CD4-positive, alpha-beta T cell treated with Interleukin-12 subunit alpha and Interleukin-12 subunit beta, for 1 hour (primary cell): ENCODE measurements at regions not wholly inside any gene's neighbourhood (a gene's known extent, or its start where the extent isn't known, plus 50 kb on each side); places are given as distances from the start of the nearest gene placed in this dataset.
A peak's percentile ranks its signal among the peaks of the same experiment; 100 is the strongest.

Source experiments
- DNase-seq: peaks from one replicate; pipeline ENCODE4 v3.0.0-alpha.2; 2020

DNA sequence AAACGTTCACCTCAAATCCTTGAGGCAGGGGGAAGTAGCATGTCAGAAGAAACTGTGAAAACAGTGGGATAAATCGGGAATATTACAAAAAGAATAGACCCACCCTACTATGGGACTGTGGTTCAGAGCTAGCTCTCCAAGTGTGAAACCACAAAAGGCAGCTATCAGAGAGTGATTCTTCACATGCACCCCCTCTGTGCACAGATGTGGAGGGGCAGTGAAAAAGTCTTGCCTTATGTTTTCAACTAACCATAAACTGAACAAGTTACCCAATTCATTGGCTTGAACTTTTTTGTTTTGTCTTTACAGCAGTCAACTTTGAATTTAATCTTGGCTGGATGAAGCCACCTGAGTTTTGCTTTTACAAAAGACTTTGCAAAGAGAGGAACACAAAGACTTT lies 98.8 kb upstream of the NR4A3 start:
- DNase-seq: peak; percentile 15

DNA sequence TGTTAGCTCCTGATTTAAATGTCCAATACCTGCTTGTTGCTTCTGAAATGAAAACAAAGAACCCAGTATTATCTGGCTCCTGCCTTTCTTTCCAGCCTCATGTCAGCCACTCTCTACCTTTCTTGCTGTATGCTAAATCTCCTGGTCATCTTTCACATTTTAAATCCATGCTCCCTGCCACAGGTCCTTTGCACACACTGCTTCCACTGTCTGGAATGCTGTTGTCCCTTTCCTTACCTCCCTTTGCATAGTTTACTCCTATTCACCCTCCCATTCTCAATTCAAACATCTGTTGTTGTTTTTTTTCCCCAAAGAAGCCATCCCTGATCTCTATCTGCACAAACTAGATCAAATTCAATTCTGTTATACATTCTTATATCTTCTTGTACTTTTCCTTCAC lies 97.0 kb upstream of the NR4A3 start:
- no peak for DNase-seq

DNA sequence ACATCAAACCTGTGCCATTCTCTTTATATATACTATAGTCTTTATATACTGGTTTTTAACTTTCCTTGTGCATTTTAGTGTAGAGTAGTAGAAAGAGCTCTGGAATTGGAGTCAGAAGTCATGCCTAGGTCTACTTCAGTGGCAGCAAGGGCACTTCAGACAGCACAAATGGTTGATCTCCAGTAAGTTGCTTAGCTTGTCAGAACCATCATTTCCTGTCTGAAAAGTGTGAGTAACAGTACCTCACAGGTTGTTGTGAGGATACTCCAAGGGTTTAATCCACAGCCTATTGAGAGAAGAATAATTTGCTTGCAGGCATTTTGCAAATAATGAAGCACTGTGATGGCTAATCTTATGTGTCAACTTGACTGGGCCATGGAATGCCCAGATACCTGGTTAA lies 95.8 kb upstream of the NR4A3 start:
- DNase-seq: no peak

DNA sequence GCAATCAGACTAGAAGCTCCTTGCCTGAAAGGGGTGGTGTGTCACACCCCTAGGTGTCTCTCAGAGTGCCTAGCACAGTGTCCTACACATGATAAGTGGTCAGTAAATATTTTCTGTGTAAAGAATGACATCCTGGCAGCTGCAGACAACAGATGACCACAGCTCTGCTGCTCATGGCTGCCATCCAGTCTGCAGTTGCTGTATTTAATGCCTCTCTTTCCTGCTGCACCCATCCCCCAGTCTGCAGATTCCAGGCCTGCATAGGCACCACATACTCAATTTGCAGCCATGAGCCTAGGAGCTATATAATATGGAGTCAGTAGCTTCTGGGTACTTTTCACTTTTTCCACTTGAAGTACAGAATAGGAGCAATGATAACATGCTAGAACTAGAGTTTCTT lies 94.9 kb upstream of the NR4A3 start:
- DNase-seq: no peak

DNA sequence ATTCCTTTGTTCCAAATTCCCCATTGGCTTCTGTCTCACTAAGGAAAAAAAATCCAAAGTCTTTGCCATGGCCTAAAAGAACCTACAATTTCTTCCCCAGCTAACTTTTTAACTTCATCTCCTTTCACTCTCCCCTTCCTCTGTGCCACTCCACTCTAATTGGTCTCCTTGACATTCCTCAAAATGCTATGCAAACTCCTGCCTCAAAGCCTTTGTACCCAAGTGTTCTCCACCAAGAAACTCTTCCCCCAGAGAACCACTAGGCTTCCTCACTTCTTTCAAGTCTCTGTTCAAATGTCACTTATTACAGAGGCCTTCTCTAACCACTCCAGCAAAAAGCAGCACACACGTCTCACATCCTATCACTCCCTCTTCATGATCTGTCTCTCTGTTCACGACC lies 91.6 kb upstream of the NR4A3 start:
- no peak for DNase-seq

DNA sequence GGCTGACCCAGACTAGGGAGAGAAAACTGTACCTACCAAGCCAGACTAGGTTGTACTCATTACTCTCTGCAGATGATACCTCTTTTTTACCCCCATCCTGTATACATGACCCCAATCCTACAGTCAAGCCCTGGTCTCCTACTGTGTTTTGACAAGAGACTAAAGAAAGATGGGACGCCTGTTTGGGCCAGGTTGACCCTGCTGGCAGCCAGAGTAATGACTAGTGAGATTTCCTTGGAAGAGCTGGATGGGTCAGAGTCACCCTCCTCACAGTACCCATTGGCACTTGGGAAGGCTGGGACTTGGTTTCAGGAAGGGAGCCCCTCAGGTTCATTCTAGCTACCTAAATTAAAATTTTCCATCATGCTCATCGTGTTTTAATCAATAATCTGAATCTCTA lies 89.7 kb upstream of the NR4A3 start:
- no peak for DNase-seq

DNA sequence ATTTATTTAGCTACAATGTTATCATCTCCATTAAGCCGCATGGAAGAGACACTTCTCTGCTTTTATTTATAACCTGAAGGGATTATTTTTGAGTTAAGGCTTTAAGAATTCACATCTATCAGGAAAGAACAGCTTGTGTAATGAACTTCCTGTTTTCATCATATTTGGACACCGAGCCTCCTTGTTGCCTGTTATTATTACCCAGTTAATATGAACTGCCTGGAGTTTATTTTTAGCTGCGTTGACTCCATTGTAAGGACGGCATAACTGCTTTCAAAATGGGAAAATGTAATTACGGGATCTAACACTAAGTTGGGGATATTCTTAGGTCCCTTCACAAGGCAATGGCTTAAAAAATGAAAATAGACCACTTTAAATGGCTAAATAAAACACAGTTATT lies 89.0 kb upstream of the NR4A3 start:
- no peak for DNase-seq

DNA sequence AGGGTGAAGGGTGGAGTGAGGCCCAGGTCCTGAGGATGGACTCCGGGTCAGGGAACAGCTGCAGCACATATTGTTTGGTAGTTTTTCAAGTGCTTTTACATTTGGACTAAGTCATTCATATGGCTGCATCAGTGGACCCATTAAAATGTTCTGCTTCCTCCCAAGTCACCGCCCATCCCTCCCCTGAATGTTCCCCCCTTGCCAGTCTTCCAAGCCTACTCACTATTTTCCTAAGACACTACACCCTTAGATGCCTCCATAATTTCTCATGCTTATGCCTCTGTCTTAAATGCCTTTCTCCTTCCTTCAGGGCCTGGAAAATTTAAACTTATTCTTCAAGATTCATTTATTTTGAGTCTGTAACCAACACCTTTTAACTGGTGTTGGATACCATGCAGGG lies 86.6 kb upstream of the NR4A3 start:
- no peak for DNase-seq

DNA sequence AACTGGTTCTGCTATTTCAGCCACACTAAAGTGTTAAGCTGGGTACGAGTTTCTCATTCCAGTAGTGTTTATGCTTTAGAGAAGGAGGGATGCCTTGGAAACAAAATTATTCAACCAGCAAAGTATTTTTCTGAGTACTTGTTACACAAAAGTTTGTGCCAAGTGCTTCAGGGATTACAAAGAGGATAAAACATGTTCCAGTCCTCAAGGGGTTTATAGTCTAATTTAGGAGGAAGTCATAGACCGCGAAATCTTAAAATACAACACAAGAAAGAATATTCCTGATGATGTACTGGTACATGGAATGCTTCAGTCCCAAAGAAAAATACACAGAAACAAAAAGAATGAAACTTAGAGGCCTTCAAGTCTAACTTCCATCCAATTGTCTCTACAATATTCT lies 85.4 kb upstream of the NR4A3 start:
- DNase-seq: no peak

DNA sequence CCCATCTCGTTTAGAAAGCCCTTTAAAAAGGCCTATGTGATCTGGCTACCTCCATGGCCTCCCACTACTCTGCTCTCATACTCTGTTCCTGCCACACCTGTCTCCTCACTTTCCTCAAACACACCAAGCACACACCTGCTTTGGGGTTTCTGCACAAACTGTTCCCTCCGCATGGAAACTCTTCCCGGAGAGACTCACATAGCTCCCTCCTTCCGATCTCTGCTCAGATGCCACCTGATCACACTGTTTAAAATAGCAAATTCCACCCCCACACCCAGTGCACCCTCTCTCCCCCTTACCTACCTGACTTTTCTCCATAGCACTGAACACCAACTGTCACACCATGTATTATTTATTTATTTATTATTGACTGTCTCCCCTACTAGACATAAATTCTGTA lies 84.0 kb upstream of the NR4A3 start:
- no peak for DNase-seq

DNA sequence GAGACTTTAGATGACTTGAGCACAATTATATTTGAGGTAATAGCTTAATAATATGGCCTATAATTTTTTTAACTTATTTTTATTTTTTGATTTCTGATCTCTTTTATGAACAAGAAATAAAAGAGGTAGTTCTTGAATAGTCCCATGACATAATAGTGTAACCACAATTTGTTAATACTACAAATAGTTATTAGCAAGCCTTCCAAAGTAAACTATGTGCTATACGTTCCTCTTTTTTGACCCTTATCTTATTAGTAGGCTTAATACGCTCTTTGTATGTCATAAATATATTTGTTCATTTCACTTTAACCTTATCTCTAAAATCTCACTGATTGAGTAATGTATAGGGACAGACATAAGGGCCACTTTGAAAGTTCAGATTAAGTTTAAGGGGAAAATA lies 78.7 kb upstream of the NR4A3 start:
- no peak for DNase-seq

DNA sequence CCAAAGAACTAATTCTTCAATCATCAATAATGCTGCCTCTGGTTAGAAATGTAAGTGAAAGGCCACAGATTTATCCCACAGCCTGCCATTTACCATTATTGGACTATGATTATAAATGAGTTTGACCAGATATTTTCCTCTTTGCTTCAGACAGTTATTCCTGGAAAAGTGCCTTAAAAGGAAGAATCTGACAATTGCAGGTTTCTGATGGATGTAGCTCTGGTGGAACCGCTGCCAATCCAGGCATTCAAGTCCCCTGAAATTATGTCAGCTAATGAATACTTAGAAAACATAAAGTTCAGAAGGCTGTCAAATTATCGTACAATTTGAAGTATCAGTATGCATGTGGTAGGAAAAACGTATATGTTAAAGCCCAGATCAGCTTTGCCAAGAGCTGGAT lies 78.2 kb upstream of the NR4A3 start:
- DNase-seq: no peak

DNA sequence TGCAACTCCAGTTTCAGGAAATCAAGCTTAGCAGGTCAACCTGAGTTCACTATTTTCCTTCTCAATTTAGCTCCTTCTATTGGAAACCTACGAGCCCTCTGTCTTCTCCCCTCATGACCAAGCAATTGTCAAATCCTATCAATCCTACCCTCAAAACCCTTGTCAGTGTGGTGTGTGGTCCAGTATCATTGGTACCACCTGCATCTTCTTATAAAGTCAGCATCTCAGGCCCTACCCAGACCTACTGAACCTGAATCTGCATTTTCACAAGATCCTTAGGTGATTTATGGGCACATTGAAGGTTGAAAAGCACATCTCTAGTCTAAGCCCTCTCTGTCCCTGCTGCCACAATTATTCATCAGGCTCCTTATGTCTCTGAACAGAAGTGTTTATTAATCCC lies 77.6 kb upstream of the NR4A3 start:
- DNase-seq: no peak

DNA sequence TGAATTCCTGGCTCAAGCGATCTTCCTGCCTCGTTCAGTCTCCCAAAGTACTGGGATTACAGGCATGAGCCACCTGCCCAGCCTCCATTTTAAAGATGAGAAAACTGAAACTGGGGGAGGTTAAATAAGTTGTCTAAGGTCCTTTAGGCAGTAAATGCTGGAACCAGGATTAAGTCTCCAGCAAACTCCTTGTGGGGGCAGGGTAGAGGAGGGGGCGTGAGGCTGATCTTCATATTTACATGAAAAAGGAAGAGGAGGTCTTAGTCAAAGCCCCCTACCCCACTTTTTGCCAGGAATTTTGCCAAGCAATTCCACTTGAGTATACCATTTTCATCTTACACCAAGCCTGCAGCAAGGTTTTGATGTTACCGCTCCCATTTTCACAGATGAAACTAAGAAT lies 76.6 kb upstream of the NR4A3 start:
- DNase-seq: no peak

DNA sequence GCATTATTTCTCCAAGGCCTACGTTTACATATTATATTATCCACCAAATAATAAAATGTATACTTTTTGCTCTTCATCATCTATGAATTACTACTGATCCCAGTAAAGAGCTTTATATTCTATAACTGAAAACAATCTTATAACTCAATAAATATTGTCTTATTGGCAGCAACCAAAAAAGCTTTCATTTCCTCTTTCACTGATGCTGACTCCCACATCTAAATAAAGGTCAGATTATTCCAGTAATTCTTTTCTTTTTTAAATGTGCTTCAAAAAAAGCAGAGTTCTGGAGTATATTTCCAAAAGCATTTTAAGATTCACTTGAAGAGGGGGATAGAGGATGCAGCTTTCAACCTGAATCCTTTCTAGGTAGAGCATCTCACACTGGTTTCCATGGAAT lies 75.3 kb upstream of the NR4A3 start:
- DNase-seq: no peak

DNA sequence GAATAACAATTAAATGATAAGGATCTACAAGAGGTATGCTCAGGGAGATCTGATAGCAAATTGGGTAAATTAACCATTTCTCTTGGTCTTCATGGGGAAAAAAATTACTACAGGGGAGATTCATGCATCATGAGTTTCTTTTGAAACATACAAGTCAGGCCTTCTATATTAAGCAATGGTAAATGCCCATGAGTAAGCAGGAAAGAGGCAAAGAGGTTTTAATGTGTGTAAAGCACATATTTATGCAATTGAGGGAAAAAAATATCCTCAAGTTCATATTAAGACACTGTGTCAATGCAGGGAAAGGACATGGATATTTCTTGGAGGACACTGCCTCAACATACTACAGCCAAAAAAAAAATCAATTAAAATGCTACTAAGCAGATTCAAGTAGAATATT lies 73.4 kb upstream of the NR4A3 start:
- no peak for DNase-seq

DNA sequence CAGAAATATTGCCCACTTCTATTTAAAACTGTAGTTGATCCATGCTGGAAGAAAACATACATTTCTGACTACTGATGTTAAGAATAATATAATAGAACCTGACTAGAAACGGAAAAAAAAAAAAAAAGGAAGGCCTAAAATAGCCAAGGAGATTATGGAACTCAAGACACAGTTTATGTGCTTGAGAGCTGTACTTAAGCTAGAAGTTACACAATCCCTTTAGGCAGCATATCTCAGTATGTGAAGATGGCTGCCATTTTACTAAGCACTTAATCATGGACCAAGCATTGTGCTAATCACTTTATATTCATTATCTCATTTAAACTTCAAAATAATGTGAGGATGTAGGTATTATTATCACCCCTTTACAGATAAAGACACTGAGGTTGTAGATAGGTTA lies 73.0 kb upstream of the NR4A3 start:
- DNase-seq: no peak

DNA sequence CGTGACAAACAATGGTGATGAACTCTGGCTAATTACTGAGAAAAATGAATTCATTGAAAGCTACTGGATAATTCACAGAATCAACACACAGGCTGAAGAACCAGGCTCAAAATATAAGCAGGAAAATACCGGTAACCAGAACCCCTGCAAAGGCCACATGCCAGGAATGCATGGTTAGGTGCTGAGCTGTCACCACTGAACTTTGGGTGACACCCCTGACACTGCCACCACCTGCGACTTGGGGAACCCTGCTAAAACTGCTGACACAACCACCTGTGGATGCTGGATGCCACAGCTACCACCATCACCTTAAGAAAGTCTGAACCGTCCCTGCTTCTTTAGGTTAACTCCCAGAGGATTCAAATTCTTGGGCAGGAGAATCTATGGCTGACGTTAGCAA lies 72.0 kb upstream of the NR4A3 start:
- DNase-seq: no peak

DNA sequence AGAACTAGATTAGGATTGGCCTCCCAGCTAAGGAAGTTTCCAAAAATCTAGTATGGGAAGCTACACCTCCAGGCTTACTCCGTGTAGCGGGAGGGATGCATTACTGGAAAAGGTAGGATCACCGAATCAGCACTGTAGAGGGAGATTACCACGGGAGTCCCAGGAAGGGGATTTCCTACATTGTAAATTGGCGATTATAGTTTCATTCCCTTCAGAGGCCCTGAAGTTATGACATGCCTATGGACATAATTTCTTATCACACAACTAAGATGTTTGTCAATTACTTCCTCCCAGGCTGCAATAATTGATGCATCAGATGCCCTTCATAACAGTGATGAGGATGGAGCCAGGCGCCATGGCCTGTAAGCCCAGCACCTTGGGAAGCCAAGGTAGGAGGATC lies 71.2 kb upstream of the NR4A3 start:
- DNase-seq: no peak

DNA sequence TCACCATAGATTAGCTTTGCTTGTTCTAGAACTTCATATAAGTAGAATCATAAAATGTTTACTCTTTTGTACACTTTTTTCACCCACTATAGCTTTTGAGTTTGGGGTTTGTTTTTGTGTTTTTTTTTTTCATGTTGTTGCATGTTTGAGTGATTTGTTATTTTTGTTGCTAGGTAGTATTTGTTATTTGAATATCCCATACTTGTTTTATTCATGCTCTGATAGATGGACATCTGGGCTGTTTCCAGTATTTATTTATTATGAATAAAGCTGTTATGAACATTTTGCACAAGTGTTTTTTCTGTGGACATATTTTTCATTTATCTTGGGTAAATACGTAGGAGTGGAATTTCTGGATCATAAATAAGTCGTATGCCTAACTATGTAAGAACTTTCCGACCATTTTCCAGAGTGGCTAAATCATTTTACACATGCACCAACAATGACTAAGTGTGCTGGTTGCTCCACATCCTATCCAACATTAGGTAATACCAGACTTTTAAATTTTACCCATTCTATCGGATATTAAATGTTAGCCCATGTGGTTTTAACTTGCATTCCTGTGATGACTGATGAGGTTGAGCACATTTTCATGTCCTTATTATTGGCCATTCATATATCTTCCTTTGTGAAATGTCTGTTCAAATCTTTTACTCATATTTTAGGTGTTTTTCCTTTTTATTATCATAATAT lies 69.1 kb upstream of the NR4A3 start:
- DNase-seq: no peak

DNA sequence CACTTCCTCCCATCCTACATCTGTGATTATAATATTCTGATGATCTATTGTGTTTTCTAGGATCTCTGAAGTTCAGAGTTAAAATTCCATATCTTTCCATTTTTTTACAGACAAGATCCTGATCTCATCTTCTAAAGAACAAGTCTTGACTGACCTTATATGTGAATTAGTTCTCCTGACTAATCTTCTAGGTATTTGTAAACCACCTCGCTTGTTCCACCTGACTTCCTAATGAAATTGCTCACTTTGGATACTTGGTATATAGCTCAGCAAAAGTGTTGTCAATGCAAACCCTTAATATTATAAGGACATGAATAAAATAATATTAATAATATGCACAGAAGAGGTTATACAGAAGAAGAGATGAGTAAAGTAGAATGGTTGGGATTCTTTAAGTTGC lies 68.2 kb upstream of the NR4A3 start:
- no peak for DNase-seq

DNA sequence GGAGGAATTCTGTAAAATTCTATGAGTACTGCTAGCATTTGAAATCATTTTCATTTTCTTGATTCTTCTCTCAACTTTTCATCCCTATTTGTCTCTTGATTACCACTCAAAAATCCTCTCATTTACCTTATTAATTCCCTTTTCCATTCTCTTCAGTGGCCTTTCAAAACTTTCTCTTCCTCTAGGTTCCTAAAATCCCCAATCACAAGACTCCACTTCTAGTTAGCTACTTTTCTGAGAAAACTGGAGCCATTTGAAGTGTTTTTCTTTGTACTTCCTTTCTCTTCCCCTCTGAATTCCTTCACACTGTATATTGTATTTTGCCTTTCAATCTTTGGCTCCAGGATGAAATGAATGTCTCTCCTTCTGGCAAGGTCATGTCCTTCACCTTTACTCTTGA lies 61.3 kb upstream of the NR4A3 start:
- no peak for DNase-seq

DNA sequence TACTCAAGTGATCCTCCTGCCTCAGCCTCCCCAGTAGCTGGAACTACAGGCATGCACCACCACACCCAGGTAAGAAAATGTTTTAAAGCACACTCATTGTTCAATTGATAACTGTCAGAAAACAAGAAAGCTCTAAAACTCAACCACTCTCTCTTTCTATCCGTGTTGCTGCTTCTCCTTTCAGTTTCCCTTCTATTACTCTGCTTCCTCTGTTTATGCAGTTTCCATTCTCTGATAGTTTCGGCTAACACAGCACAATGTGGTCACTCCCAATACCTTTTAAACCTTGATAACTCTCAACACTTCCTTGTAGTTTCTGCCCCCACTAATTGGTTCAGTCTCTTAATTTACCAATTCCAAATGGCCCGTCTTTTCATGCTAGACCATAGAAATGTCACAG lies 59.2 kb upstream of the NR4A3 start:
- DNase-seq: no peak
